ENCODE measurements at regions not wholly inside any gene's neighbourhood (a gene's known extent, or its start where the extent isn't known, plus 50 kb on each side); places are given as distances from the start of the nearest gene placed in this dataset.
"Not testable (repeated sequence)": the region's sequence is repeated elsewhere in the genome, so short reads cannot be mapped to it uniquely, and the experiment has no call there.

- DNase-seq (ENCODE audit: low spot score) = no peak
Measured at GRCh38 chr9:29150606-29151005, 1577.3 kb upstream of the C9orf72 start.

- no peak for DNase-seq (ENCODE audit: low spot score)
Measured at GRCh38 chr9:29160763-29161353, 1587.6 kb upstream of the C9orf72 start.

GRCh38 chr9:29174136-29174535 lies 1600.9 kb upstream of the C9orf72 start:
- DNase-seq (ENCODE audit: low spot score) = no peak

DNA sequence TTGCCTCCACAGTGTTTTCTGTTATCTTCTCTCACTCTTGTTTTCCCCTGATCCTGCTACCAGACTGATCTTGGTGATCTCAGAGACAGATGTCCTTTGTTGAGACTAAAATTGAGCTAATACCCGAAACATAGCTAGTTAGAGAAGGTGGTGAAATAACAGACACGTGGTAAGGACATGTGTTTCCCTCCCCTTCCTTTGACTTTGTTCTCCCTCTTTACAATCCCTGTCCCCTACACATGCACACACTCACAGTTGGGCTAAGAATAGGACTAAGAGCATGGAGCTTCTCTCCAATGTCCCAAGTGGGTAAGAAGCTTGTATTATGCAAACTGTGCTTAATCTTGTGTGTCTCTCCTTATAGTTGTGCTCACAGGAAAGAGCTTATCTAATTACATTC lies 1603.0 kb upstream of the C9orf72 start:
- DNase-seq (ENCODE audit: low spot score) = no peak

- DNase-seq (ENCODE audit: low spot score) = no peak
Measured at GRCh38 chr9:29176786-29177185, 1603.5 kb upstream of the C9orf72 start.

DNA sequence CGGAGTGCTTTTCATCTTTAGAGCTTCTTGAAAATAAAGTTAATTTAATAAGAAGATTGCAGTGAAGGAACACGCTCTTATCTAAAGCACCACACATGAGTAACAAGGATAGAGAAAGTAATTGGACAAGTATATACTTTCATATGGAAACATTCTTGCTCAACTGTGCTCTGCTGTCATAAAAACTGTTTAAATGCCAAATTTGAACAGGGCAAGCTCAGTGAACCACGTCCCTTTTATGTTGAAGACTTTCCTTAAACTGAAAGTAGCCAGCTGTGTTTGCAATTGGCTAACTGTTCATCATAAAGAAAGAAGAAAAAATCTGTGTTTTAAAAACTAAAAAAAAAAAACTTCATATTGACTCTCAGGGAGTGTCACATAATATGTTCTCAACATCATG lies 1610.7 kb upstream of the C9orf72 start:
- no peak for DNase-seq (ENCODE audit: low spot score)

DNA sequence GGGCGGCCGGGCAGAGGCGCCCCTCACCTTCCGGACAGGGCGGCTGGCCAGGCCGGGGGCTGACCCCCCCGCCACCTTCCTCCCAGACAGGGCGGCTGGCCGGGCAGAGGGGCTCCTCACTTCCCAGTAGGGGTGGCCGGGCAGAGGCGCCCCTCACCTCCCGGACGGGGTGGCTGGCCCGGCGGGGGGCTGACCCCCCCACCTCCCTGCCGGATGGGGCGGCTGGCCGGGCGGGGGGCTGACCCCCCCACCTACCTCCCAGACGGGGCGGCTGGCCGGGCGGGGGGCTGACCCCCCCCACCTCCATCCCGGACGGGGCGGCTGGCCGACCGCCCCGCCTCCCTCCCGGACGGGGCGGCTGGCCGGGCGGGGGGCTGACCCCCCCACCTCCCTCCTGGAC lies 1615.5 kb upstream of the C9orf72 start:
- not testable (repeated sequence) for DNase-seq (ENCODE audit: low spot score)

GRCh38 chr9:29189221-29189620 lies 1615.9 kb upstream of the C9orf72 start:
- not testable (repeated sequence) for DNase-seq (ENCODE audit: low spot score)

GRCh38 chr9:29198861-29199260 lies 1625.6 kb upstream of the C9orf72 start:
- DNase-seq (ENCODE audit: low spot score) = no peak

DNA sequence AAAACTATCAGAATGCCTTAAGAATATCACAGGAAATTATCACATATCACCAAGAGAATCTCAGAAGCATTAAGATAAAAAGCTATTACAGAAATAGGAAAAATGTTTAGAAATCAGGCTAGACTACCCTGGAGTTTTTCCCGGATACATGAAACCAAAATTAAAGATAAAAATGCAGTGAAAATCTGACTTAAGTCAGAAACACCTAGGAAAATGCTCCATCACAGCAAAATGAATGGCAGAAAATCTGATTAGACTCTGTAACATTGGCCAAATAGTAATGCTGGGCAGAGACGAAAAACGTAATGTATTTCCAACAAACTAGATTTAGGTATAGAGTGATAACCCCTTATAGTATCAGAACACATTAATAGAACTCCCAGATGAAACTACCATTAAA lies 1626.7 kb upstream of the C9orf72 start:
- DNase-seq (ENCODE audit: low spot score) = no peak

GRCh38 chr9:29200650-29201049 lies 1627.4 kb upstream of the C9orf72 start:
- no peak for DNase-seq (ENCODE audit: low spot score)

- DNase-seq (ENCODE audit: low spot score) = no peak
Measured at GRCh38 chr9:29203244-29203930, 1630.1 kb upstream of the C9orf72 start.

- no peak for DNase-seq (ENCODE audit: low spot score)
Measured at GRCh38 chr9:29208670-29209069, 1635.4 kb upstream of the C9orf72 start.

- no peak for DNase-seq (ENCODE audit: low spot score)
Measured at GRCh38 chr9:29209748-29210291, 1636.5 kb upstream of the C9orf72 start.

DNA sequence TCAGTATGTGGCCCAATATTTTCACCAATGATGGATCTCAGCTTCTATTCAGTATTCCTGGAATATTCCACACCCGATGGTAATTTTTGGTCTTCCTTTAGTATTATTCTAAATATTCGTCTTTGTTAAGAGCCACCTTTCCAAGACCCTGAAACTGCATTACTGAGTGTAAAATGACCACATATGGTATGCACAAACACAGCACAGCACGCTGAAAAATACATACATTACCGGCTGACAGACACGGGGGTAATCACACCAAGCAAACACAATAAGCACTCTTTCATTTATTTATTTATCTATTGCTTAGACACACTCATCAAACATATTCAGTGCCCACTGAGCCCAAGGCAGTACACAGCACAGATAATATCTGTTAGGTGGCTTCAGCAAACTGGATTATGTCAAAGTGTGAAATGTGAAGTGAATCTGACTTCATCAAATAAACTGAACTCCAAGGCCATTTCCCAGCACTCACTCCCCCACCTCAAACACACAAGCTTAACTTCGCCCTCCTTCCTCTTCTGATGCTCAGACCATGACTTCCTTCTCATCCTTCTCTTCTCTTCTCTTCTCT lies 1637.8 kb upstream of the C9orf72 start:
- DNase-seq (ENCODE audit: low spot score) = no peak

DNA sequence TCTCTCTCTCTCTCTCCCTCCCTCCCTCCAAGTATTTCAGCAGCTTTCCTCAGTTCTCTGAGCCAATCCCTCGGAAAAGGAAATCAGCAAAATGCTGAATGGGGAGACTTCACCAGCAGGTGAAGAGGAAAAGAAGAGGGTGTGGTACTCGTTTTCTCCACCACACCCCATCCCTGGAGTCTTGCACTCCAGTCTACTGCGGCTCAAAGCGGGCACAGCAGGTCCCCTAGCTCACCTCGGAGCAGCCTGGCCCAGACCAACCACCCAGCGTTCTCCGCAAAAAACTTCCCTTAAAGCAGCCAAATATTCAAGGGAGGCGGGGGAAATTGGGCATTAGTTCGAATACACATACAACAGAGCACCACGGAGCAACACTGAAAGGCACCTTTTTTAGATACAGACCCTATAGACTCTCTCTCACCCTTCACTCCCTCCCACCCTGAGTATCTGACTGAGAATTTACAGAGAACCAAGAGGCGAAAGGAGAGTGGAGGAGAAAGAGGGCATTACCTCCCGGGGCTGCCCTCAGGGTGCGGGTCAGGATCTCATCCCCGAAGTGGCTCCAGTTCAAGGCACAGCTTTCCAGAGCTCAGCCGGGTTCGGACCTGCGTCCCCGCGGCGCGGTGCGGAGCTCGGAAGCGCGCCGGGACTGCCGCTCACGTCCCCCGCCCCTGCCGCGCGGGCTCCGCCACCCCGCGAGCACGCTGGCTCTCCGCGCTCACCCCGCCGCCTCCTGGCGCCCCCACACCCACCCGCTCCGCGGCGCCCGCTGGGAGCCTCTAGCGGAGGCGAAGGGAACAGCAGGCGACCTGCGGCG lies 1638.5 kb upstream of the C9orf72 start:
- DNase-seq (ENCODE audit: low spot score) = peak; percentile 25

- DNase-seq (ENCODE audit: low spot score) = no peak
Measured at GRCh38 chr9:29212397-29213387, 1639.4 kb upstream of the C9orf72 start.

- no peak for DNase-seq (ENCODE audit: low spot score)
Measured at GRCh38 chr9:29213417-29214153, 1640.3 kb upstream of the C9orf72 start, which contains the start of gene LINGO2. Gene LINGO2 (minus strand): TSS chr9:29213601.

GRCh38 chr9:29214154-29214689 lies 1640.9 kb upstream of the C9orf72 start:
- DNase-seq (ENCODE audit: low spot score) = no peak

- DNase-seq (ENCODE audit: low spot score) = no peak
Measured at GRCh38 chr9:29214690-29215253, 1641.5 kb upstream of the C9orf72 start.
